G401.6 (cell line): ENCODE measurements at regions not wholly inside any gene's neighbourhood (a gene's known extent, or its start where the extent isn't known, plus 50 kb on each side); places are given as distances from the start of the nearest gene placed in this dataset.
"Not testable (repeated sequence)": the region's sequence is repeated elsewhere in the genome, so short reads cannot be mapped to it uniquely, and the experiment has no call there.

ENCODE experiments used
- FAIRE-seq: peaks from 2 replicates; lab custom pipeline; 2012; peaks lifted over from hg19 to GRCh38; lab: Jason Lieb, UNC

DNA sequence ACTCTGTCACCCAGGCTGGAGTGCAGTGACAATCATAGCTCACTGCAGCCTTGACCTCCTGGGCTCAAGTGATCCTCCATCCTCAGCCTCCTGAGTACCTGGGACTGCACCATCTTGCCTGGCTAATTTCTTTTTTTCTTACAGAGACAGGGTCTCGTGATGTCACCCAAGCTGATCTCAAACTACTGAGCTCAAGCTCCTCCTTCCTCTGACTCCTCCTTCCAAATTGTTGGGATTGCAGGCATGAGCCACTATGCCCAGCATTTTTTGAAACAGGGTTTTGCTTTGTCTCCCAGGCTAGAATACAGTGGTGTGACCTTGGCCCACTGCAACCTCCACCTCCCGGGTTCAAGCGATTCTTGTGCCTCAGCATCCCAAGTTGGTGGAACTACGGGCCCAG is 358.3 kb upstream of the MTNR1B start:
- FAIRE-seq: no peak

DNA sequence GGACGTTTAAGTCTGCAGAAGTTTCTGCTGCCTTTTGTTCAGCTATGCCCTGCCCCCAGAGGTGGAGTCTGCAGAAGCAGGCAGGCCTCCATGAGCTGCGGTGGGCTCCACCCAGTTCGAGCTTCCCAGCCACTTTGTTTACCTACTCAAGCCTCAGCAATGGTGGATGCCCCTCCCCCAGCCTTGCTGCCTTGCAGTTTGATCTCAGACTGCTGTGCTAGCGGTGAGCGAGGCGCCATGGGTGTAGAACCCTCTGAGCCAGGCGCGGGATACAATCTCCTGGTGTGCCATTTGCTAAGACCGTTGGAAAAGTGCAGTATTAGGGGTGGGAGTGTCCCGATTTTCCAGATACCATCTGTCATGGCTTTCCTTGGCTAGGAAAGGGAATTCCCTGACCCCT is 351.4 kb upstream of the MTNR1B start:
- not testable (repeated sequence) for FAIRE-seq

DNA sequence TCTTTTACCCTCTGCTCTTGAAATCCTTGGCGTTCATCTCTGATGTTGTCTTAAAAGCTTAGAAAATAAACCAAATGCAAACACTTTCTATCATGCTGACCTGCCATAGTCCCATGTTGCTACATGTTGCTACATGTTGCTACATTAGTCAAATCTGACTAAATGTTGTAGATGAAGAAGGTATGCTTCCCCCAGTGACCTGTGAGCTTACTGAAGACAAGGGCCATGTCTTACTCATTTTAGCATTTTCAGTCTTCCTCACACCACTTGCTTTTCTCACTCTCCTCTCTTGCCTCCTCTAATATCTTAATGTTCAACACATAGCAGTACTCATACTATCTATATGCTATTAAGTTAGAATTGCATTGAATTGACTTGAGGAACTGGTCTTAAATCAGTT is 346.4 kb upstream of the MTNR1B start:
- FAIRE-seq: no peak

DNA sequence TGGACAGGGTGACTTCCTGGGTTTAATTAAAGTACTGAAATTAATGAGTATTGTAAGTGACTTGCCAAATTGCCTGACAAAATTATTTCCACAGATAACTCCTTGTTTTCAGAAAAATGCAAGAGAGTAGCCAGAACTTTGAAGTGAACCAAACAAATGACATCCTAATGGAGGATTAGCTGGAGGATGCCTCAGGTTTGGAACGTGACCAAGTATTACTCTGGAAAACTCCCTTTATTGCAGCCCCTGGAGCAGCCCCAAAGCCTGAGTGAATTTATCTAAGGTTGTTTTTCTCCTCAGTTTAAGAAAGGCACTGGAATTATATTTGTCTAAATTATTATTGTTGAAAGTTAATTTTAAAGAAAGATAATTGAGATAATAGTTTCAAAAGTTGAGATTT is 343.6 kb upstream of the MTNR1B start:
- no peak for FAIRE-seq

DNA sequence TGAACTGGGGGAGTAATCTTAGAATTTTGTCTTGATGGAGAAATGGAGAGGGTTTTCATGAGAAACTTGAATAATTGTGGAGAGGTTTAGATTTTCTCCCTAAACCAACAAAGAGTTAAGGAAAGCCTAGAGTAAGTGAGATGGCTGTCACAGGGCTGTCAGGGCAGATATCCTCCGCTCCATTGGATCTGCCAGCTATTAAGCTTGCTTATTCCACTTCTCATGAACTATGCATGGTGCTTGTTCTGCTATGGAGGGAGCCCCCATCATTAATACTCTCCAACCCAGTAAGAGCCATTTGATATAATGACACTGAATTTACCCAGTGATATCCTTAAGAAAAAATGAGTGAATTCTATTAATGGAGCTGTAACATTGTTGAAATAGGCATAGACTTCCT is 342.8 kb upstream of the MTNR1B start:
- no peak for FAIRE-seq

DNA sequence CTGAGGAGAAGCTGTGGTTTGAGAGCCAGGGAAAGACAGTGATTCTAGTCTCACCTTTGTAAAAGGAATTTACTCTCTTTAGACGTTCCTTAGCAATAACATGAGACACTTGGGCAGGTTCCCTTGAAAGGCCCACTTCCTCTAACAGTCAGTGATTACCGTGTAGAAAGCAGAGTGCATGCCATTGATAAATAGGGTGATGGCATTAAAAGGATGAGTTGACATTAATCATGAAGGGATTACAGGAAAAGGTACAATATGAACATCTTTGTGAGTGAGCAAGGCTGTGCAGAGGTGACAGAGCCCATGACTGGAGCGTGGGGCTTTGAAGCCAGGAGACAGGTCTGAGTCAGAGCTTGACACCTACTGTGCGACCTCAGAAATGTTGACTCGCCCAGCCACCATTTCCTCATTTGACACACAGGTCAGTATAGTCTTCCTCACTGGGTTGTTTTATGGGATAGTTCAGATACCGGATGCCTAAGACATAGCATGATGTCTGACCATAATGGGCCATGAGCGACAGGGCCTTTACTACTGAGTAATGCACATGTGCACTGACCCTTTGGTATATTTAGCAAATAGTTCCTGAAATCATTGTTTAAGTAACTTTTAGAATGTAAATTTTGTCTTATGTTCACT is 341.7 kb upstream of the MTNR1B start:
- FAIRE-seq: no peak

DNA sequence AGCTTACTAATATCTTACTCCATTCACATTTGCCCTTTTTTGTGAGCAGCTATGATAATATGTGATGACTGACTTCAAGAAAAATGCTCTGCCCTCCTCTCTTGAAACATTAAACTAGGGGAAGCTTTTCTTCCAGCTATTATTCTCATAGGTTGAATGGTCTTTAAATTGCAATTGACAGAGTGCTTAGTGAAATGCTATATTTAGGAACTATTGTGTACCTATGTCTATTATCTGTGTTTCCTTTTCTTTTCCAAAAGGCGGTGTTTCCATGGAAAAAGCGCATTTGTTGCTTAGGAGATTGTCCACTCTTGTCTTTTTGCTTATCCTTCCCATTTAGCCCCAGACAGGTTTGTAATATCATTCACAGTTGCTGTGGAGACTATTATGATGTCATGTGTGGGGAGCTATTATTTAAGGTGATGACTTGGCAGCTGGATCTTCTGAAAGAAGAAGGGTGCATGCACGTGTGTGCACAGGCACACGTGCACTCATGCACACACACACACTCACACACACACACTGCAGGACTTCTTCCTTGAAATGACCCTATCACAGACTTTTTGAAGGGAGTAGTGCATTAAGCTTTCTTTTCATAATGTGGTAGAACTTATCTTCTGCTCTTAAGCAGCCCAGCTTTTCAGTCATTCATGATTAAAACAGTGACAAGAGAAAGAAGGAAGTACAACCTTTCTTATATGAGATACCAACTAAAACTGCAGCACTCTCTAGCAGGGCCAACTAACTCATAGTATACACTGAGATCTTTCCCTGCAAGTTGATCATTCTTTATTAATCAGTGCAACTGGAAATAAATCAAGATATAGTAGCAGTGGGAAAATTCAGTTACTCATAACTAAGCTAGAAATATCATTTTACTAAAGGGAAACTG is 340.8 kb upstream of the MTNR1B start:
- no peak for FAIRE-seq

DNA sequence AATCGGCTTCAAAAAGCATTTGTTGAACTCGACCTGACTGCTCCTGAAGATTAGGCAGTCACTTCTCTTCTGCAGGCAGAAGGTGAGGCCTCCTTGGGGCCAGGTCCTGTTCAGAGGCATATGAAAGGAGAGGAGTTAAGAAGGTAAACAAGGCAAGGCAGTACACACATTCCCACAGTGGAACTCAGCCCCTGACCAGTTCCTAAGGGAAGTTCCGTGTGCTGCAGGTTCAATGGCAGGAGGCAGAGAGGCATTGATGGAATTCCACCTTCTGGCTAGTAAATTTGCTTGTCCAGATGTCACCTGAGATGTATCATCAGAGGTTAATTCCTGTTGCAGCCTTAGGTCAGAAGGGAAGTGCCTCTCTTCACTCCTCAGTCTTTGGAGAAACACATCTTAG is 337.0 kb upstream of the MTNR1B start:
- FAIRE-seq: no peak

DNA sequence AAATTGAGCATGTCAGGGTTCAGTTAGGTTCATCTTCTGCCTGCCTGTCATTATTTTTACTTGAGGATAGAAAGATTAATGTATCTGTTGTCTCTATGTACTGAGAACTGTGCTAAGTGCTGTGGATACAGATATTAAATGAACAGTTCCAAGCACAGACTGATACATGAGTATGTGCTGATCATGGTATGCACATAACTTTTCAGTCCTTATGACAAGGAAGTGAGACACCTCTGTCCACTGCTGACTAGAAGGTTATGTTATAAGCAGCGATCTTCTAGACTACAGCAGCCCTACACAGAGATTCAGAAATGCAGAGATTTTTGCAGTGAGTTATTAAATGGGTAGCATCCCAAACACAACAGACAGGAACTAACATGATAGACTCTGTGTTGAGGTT is 335.6 kb upstream of the MTNR1B start:
- no peak for FAIRE-seq

DNA sequence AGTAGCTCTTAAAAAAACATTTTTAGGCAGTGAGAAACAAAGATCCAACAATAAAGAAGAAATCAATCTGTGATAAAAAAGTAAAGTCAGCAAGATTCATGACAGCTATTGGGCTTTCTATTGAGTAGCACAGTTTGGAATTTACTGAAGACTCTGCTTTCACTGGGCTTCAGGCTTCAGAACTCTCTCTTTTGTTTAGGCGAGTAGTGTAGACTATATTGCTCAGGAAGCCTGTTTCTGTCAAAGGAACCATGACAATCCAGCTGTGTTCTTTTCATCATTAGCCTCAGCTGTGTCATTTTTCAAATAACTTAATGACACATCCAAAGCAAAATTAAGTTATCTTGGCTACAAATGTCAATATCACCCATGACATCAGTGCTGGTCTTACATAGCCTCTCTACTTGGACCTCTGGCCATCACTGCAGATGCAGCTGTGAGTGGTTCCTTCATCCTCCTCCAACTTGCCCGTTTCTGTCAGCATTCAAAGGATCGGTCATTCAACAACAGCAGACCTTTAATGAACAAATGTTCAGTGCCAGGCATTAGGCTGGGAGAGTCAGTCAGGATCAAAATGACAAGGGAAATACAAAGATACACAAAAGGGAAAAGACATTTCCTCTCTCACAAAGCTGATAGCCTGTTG is 332.8 kb upstream of the MTNR1B start:
- no peak for FAIRE-seq

DNA sequence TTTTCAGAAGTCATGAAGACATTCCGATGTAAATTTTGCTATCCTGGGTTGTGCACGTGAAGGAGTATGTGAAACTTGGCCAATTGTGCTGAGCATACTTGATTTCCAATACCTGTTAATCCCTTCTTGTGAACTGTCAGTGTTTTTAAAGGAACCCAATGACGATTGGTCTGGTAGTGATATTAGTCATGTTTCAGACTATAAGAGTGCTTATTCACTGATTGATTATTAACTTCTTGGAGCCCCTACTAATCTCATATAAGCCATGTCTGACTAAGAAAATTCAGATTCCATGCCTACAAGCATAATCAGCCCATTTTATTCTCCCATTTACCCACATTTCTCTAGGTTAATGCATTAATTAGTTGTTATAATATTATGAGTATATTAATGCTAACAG is 330.8 kb upstream of the MTNR1B start:
- FAIRE-seq: no peak

DNA sequence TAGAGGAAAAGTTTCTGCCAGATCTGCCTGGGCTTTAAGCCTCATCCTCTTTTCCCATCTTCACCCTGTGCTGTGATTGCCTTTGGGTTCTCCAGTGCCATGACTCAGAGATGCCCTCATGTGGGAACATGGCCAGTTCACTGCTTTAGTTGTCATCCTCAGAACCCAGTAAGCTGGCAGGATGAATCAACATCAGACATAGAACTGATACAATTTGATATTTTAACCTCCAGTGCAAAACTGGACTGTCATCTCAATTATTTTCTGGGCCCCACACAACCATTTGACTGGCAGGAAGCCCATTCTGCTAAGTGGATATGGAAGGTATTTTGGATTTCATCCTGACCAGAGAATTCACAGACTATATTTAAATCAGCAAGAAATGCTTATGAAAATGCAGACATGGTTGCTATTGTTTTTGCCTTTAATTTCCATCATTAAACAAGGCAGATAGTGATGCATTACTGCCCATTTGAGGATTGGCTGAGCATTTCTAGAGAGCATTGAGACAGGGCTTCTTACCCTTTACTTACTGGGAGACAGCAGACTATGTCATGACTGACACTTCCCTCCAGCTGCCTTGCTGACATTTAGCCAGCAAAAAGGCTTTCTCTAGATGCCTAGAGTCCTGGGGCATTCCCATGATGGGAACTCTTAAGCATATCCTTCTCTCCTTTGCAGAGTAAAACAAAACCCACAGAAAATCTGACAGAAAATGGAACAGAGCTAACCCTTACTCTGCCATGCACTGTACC is 327.1 kb upstream of the MTNR1B start:
- no peak for FAIRE-seq

DNA sequence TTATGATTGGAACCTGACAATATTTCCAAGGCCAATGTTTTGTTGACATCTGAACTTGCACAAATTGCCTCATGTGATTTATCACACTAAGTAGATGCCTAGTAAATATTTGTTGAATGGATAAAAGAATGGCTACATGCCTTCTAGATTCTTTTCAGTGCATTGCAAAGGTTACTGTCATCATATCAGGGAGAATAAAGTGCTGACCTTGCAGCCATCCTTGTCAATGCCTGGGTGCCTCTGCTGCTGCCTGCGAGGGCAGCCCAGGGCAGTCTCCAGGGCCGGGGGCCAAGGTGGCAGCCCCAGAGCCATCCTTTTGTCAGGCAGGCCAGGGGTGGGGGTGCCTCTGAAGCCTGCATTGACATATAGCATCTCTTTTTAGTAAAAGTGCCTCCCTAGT is 325.6 kb upstream of the MTNR1B start:
- no peak for FAIRE-seq

DNA sequence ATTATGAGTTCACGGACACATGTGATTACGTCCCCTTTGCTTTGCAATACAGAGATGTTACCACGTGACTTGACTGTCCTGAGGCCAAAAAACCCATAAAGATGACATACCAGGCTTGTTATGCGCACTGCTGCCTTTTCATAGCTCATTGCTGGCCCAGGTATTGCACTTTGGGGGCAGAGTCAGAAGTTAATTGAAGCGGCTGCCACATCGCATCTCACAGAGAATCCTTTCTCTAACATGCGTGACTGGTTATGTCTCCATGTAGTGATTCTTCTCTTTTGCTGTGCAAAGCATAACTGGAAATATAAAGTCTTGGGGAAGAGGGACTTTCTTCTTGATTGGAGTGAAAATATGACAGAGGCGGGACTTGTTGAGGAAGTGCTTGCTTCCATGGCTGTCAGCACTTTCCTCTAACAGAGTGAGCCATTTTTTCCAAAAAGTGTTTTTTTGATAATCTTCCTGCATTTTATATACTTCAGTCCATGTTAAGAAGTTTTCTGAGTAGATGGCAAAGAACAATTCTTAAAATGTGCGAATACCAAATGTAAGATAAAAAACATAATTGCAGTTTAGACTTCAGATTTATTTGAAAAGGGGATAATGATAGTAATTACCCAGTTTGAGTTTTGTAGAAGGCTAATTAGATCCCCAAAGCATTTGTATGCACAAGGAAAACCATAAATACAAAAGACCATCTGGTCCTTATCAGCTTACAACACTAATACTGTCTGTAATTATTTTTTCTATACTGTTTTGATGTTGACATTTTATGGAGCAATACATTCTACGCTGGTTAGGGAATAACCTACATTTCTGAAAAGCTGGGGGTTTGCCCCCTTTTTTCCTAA is 324.6 kb upstream of the MTNR1B start:
- FAIRE-seq: no peak

DNA sequence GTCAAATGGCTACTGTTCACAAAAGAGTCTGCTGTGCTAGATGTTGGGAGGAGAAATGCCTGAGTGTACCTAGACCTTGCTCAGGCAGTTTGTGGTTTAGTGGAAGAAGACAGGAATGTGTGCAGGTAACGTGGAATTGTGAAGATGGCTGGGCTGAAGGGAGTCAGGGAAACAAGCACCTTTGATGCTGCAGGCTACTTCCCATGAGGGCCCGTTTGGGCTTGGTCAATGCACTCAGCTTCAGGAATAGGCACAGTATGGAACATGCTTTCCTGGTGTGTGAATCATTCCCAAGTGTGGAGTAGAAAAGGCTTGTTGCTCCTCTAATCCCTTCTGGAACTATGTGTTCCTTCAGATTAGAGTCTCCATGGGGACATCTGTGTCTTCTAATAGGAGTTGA is 318.3 kb upstream of the MTNR1B start:
- no peak for FAIRE-seq

DNA sequence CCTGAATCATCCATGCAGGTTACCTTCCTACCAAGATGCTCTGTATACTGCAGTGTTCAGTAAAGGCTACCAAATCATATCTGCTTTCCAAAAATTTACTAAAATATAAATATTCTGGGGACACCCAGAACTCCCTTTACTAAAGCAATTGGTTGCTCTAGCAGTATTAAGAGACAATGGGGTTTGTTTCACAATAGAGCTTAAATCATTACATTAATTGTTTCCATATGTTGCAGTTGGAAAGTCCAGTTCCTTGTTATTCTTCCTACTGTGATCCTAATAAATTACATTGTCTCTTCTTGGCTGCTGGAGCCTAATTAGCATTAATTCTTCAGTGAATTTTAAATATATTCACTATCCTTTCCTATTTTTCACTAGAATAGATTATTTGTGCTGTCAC is 316.0 kb upstream of the MTNR1B start:
- FAIRE-seq: no peak

DNA sequence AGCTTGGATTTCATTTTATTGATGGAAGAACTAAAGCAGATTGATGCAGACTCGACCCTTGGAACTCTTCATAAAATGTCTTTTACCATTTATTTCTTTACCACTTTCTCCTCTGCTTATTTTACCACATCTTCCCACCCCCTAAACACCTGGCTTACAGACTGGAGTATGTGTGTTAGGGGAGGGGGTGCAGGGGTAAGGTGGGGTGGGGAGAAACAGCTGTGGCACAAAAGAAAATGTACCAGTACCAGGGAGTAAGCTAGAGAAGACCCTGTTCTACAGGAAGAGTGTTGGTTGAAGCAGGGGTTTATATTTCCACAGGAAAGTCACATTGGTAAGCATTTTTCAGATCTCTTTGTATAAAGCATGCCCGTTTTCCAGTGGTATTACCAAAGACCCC is 312.7 kb upstream of the MTNR1B start:
- no peak for FAIRE-seq

DNA sequence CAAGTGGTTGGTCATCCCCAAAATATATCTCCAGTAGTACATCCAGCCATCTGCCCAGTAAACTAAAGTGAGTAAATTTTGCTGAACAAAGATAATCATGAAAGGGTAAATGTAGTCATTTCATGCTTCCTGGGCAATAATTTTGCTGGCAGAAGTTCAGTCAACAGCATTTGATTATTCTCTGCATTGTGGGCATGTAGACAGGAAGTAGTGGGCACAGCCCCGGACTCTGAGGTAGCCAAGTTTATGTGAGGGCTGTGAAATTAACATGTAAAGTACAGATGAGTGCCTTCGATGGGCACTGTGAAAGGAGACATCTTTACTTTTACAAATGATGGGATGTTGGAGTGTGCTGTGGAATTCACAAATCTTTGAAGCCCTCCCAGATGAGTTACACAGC is 312.2 kb upstream of the MTNR1B start:
- no peak for FAIRE-seq

DNA sequence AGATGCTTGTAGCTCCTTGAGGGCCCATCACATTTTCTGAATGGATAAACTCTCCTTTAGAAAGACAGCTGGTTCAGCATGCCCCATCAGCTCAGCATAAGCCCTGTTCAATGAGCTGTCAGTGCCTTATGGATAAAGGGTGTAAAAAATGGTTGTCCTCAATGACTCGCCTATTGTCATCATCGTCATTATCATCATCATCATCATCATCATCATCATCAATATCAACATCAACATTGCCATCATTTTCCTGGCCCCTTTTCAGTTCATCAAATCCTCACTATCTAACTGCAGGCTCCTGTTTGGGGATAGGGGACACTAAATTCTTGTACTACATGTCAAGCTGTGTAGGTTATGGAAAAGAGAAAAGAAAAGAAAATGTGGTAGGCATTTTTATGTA is 310.7 kb upstream of the MTNR1B start:
- no peak for FAIRE-seq

DNA sequence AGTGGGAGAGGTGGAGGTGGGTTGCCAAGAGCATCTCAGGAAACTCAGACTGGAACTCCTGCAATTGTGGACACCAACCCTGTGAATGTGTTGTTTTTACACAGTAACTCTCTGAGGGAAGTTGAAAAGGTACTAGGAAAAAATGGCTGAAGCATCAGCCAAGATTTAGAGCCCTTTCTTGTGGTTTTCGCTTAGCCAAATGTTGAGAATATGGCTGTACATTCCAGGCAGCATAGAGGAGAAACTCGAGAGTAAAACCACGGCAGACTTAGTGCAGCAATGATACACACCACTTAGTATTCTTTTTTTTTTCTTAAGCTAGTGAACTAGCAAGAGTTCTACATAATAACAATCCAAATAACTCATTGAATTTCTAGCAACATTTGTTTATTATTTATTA is 309.7 kb upstream of the MTNR1B start:
- no peak for FAIRE-seq

DNA sequence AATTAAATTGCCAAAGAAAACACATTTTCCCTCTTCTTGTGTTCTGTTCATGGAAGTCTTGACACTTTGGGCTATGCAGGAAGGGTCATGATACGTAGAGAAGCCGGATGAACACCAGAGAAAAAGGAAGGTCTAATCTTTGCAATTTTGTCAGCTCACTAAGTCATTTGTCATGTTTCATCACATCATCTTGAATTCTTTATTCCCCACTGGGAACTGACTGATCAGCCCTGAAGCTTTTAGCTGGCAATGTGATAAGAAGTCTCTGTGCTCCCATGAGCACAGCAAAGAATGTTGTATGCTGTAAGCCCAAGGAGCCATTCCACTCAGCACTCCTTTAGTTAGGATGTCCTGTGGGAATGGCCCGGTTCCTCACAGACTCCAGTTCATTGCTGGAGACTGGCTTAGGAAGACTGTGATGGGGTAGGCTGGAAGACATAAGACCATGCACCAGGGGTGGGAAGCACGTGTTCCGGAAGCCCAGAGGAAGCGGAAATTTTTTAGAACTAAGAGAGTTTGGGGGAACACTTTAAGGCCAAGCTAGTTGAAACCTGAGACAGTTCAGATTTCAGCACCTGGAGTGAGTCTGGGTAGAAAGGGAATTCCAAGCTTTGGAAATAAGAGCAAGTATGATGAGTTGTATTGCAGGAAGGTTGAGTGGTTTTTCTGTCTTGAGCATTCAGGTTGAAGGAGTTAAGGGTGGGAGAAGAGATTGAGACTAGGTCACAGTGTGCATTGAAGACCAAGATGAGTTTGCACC is 306.7 kb upstream of the MTNR1B start:
- FAIRE-seq: no peak
